Tibial nerve (tissue), 3 donors: ENCODE measurements at regions not wholly inside any gene's neighbourhood (a gene's known extent, or its start where the extent isn't known, plus 50 kb on each side); places are given as distances from the start of the nearest gene placed in this dataset.

Source experiments
- POLR2A ChIP-seq, 2 donors: fragments of 450-650 bp; IDR thresholded peaks; one replicate each; pipeline ENCODE4 v1.6.1; 2017; ENCODE audit warnings: antibody characterized with exemption in 2 of 2, mild to moderate bottlenecking in 2 of 2, moderate library complexity in 2 of 2
- TF ChIP-seq, protein P1 (sequence below), 5 experiments: fragments of 200-600 bp in 3 of 5; fragments of 450-650 bp in 2 of 5; sonication (generic) in 3 of 5; IDR thresholded peaks; one replicate each; pipeline ENCODE4 v1.5.1; 2016 to 2019; ENCODE audit warnings: antibody characterized with exemption in 5 of 5, mild to moderate bottlenecking in 3 of 5, moderate library complexity in 2 of 5

DNA sequence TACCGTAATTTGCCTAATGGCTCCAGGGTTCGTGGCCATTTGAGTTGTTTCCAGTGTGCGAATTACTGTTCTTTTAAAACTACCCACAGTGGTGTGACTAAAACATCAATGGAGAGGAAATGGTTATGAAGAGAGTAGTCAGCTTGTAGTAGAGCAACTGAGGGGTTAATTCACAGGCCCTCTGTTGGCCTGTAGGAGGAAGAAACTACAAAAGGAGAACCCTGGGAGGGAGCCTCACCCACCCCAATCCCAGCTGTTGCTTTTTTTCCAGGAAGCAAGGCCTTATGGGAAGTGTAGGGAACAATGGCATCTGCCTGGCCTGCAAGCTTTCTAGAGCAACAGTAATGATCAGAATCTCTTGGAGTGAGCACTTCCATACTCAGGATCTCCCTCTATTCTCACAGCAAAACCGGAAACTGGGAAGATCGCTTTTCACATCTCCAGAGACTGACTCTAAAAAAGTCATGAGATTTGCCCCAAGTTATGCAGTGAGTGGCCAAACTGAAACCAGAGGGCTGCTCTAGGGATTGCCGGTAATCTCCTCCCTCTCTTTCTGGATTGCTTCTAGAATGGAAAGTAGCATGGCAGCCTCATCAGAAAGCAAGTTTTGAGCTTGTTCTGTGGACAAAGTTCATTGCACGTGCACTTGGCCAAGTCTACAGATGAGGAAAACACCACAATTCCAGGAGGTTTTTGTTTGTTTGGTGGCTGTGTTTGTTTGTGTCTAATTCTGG, 125.3 kb upstream of the PWP1 start:
- TF ChIP-seq, protein P1, sequence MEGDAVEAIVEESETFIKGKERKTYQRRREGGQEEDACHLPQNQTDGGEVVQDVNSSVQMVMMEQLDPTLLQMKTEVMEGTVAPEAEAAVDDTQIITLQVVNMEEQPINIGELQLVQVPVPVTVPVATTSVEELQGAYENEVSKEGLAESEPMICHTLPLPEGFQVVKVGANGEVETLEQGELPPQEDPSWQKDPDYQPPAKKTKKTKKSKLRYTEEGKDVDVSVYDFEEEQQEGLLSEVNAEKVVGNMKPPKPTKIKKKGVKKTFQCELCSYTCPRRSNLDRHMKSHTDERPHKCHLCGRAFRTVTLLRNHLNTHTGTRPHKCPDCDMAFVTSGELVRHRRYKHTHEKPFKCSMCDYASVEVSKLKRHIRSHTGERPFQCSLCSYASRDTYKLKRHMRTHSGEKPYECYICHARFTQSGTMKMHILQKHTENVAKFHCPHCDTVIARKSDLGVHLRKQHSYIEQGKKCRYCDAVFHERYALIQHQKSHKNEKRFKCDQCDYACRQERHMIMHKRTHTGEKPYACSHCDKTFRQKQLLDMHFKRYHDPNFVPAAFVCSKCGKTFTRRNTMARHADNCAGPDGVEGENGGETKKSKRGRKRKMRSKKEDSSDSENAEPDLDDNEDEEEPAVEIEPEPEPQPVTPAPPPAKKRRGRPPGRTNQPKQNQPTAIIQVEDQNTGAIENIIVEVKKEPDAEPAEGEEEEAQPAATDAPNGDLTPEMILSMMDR (IDR thresholded peaks at IDR 0.05), result no peak
- TF ChIP-seq POLR2A (IDR thresholded peaks at IDR 0.05), result no peak
